Breast epithelium (tissue), 3 donors: ENCODE measurements at regions not wholly inside any gene's neighbourhood (a gene's known extent, or its start where the extent isn't known, plus 50 kb on each side); places are given as distances from the start of the nearest gene placed in this dataset.

Experiments used
- POLR2AphosphoS5 ChIP-seq, 3 donors: sonication (generic); formaldehyde crosslinking; IDR thresholded peaks; one replicate each; pipeline ENCODE4 v1.6.1; 2017; ENCODE audit warnings: antibody characterized with exemption in 3 of 3
- TF ChIP-seq, protein P1 (sequence below), 3 donors: fragments of 450-650 bp; IDR thresholded peaks; one replicate each; pipeline ENCODE4 v1.5.1; 2016 to 2017; ENCODE audit warnings: antibody characterized with exemption in 3 of 3, mild to moderate bottlenecking in 3 of 3, moderate library complexity in 3 of 3

DNA sequence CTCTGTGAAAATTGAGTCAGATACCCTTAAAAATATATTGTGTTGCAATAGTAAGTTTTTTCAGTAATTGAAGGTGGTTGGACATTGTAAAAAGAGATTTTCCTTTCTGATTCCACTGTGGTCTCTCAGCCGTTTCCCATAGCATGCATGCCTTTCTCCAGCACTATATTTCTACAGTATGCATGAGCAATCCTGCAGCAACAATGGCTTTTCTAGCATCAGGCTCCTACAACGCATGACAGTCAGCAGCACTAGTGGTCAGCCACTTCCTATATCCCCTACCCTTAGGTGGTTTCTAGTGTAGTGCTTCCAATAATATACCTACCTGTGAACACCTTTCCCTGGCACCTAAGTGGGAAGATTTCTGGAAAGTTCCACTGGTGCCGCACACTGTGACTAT is 55.4 kb upstream of the SNRPN start:
- TF ChIP-seq, protein P1, sequence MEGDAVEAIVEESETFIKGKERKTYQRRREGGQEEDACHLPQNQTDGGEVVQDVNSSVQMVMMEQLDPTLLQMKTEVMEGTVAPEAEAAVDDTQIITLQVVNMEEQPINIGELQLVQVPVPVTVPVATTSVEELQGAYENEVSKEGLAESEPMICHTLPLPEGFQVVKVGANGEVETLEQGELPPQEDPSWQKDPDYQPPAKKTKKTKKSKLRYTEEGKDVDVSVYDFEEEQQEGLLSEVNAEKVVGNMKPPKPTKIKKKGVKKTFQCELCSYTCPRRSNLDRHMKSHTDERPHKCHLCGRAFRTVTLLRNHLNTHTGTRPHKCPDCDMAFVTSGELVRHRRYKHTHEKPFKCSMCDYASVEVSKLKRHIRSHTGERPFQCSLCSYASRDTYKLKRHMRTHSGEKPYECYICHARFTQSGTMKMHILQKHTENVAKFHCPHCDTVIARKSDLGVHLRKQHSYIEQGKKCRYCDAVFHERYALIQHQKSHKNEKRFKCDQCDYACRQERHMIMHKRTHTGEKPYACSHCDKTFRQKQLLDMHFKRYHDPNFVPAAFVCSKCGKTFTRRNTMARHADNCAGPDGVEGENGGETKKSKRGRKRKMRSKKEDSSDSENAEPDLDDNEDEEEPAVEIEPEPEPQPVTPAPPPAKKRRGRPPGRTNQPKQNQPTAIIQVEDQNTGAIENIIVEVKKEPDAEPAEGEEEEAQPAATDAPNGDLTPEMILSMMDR (IDR thresholded peaks at IDR 0.05): no peak
- no peak for TF ChIP-seq POLR2AphosphoS5 (IDR thresholded peaks at IDR 0.05)
